ENCODE measurements at regions not wholly inside any gene's neighbourhood (a gene's known extent, or its start where the extent isn't known, plus 50 kb on each side); places are given as distances from the start of the nearest gene placed in this dataset.
"Not testable (repeated sequence)": the region's sequence is repeated elsewhere in the genome, so short reads cannot be mapped to it uniquely, and the experiment has no call there.

DNA sequence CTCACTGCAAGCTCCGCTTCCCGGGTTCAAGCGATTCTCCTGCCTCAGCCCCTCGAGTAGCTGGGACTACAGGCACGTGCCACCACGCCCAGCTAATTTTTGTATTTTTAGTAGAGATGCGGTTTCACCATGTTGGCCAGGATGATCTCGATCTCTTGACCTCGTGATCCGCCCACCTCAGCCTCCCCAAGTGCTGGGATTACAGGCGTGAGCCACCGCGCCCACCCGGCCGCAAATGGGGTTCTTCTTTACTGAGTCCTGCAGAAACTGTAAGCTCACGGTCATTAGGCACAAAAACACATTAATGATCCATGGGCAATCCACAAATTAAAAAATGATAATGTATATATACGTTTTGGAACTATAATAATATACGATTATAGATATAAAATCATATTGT, 447.6 kb downstream of the DSC3 start:
- H3K36me3 Mint-ChIP-seq, H3K27me3 Mint-ChIP-seq, H3K9me3 Mint-ChIP-seq, H3K4me3 Mint-ChIP-seq, H3K27ac Mint-ChIP-seq, ATAC-seq, H3K4me1 Mint-ChIP-seq: not testable (repeated sequence)

DNA sequence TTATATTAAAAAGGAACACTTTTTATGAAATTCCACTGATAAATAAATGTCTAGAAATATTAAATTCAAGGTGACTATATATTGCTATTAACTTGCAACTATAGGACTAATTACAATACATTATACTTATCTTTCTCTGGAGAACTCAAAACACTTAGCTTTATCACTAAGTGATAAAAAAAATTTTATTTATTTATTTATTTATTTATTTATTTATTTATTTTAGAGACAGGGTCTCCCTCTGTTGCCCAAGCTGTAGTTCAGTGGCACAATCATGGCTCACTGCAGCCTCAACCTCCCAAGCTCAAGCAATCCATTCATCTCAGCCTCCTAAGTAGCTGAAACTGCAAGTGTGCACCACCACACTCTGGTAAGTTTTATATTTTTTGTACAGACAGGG, 451.1 kb downstream of the DSC3 start:
- Mint-ChIP-seq H3K4me1 (no peaks in the 10 kb centered on the region), H3K4me3 (no peak overlapping the region), H3K27ac (no peak overlapping the region), H3K9me3 (peaks cover 7% of the 10 kb centered on the region), H3K27me3 (no peaks in the 10 kb centered on the region), H3K36me3 (no peaks in the 10 kb centered on the region)
- ATAC-seq, result no peak

DNA sequence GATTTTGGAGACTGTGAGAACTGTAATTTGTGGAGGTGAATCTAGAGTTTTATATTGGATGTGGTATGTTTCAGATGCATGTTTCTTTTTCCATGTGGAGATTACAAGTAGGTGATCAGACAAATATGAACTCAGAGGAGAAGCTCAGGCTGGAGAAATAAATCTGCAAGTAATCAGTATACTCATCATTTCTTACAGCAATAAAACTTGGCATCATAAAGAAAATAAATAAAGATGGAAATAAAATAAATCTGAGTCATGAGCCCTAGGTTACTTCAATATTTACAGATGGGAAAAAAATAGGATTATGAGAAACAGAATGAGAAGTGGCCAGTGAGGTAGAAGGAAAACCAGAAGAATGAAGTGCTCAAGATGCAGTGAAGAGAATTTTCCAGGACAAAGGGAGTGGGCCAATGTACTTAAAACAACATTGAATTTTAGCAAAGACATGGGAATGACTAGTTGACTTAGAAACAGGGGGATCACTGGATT, 453.8 kb downstream of the DSC3 start:
- ATAC-seq, result no peak
- H3K27me3 Mint-ChIP-seq, result no peaks in the 10 kb centered on the region
- H3K4me1 Mint-ChIP-seq, result no peaks in the 10 kb centered on the region
- peaks cover 6% of the 10 kb centered on the region for H3K9me3 Mint-ChIP-seq
- no peaks in the 10 kb centered on the region for H3K36me3 Mint-ChIP-seq
- H3K4me3 Mint-ChIP-seq, result no peak overlapping the region
- H3K27ac Mint-ChIP-seq, result no peak overlapping the region

DNA sequence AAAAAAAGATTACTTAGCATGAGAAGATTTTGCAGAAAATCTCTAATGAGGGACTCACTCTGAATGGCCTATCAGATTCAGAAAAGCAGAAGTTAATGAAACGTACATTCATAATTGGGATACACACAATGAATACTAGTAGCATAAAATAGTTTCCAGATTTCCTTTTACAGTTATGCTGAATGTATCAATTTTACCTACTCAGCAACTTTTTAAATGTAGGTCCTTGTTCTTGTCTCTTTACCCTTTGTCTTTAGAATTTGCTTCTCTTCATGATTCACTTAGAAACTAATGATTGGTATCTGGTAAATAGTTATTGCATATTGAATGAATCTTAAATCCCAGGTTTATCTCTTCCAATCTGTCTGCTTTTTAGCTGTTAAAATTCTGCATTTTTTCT, 458.8 kb downstream of the DSC3 start:
- Mint-ChIP-seq H3K27ac (no peak overlapping the region), H3K27me3 (no peaks in the 10 kb centered on the region), H3K4me3 (no peak overlapping the region), H3K9me3 (peaks cover 10% of the 10 kb centered on the region), H3K36me3 (no peaks in the 10 kb centered on the region), H3K4me1 (no peaks in the 10 kb centered on the region)
- no peak for ATAC-seq

DNA sequence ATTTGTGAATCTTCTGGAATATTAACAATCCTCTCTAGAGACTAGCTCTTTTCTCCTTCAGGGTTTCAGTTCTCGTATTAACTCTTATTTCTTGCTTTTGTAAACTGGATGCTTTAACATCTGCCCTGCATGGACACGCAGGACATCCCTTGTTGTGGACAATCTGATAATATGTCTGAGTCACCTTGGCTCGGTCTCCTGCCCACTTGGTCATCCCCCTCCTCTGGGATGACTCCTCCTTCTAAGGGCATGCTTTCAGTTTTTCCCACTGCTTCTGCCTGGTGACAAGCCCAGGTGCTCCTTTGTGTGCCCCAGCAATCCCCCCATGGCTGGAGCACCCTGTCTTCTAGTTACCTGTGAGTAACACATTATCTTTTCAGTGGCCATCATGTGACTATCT, 460.5 kb downstream of the DSC3 start:
- Mint-ChIP-seq H3K9me3 (peaks cover 9% of the 10 kb centered on the region), H3K36me3 (no peaks in the 10 kb centered on the region), H3K27me3 (no peaks in the 10 kb centered on the region), H3K27ac (no peak overlapping the region), H3K4me1 (no peaks in the 10 kb centered on the region), H3K4me3 (no peak overlapping the region)
- ATAC-seq, result no peak

DNA sequence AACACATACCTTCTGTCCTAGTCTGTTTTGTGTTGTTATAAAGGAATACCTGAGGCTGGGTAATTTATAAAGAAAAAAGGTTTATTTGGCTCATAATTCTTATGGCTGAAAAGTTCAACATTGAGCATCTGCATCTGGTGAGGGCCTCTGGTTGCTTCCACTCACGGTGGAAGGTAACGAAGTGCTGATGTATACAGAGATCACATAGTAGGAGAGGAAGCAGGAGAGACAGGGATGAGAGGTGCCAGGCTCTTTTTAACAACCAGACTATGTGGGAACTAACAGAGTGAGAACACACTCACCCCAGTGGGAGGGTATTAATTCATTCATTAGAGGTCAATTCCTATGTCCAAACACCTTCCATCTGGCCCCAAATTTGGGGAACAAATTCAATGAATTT, 463.8 kb downstream of the DSC3 start:
- Mint-ChIP-seq H3K36me3 (no peaks in the 10 kb centered on the region), H3K9me3 (peaks cover 6% of the 10 kb centered on the region), H3K27me3 (no peaks in the 10 kb centered on the region), H3K4me3 (no peak overlapping the region), H3K4me1 (no peaks in the 10 kb centered on the region), H3K27ac (no peak overlapping the region)
- ATAC-seq, result no peak

DNA sequence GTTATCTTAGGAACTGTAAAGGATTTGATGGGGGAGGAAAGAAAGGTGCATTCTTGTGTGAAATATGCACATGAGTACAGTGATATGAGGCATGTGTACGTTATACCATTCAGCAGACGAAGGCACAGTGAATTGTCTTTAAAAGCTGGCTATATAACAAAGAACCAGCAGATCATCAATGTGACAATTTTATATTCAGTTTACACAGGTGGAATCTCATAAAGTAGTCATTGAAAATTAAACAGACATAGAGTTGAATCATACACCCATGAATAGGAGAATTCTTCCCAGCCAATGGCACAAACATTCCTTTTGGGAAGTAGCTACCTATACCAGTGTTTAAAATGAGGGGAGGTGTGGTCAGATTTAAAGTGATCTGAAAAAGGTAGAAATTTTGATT, 470.3 kb downstream of the DSC3 start:
- H3K4me1 Mint-ChIP-seq, result no peaks in the 10 kb centered on the region
- H3K27me3 Mint-ChIP-seq, result no peaks in the 10 kb centered on the region
- ATAC-seq, result no peak
- H3K9me3 Mint-ChIP-seq, result peaks cover 6% of the 10 kb centered on the region
- H3K36me3 Mint-ChIP-seq, result no peaks in the 10 kb centered on the region
- H3K4me3 Mint-ChIP-seq, result no peak overlapping the region
- no peak overlapping the region for H3K27ac Mint-ChIP-seq

DNA sequence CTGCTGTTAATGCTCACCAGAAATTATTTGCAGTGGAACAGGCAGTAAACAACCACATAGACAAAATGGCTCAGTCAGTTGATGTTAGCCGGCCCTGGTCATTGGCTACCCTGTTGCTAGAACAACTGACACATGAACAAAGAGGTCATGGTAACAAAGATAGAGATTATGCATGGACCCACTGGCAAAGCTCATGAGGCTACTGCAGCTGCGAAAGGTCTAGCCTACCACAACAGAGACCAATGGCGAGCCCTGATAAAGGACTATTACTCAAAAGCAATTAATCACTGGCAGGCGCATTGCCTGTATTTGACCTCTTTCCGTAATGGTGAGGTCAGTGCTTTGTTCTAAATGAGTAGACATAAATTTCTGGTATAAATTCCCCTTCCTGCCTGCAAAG, 474.2 kb downstream of the DSC3 start:
- Mint-ChIP-seq H3K36me3 (no peaks in the 10 kb centered on the region), H3K27me3 (no peaks in the 10 kb centered on the region), H3K9me3 (peaks cover 8% of the 10 kb centered on the region), H3K27ac (no peak overlapping the region), H3K4me3 (no peak overlapping the region), H3K4me1 (no peaks in the 10 kb centered on the region)
- no peak for ATAC-seq

DNA sequence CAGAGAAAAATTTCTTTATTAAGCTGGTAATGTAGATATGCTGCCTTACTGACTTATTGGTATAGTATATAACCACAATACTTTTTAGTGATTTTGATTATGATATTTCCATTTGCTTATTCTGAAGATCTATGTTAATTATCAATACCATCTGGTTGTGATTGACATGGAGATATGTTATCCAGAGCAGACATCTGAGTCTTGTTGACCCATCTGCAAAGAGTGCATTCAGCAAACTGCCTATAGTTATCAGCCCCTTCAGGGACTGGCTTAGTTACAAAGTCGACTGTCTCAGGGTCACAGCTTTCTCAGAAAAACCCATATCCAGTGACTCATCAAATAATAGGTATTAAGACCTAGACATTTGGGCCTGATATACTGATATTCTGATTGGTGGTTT, 475.7 kb downstream of the DSC3 start:
- Mint-ChIP-seq H3K36me3 (no peaks in the 10 kb centered on the region), H3K27ac (no peak overlapping the region), H3K4me3 (no peak overlapping the region), H3K9me3 (peaks cover 6% of the 10 kb centered on the region), H3K27me3 (no peaks in the 10 kb centered on the region), H3K4me1 (no peaks in the 10 kb centered on the region)
- no peak for ATAC-seq

DNA sequence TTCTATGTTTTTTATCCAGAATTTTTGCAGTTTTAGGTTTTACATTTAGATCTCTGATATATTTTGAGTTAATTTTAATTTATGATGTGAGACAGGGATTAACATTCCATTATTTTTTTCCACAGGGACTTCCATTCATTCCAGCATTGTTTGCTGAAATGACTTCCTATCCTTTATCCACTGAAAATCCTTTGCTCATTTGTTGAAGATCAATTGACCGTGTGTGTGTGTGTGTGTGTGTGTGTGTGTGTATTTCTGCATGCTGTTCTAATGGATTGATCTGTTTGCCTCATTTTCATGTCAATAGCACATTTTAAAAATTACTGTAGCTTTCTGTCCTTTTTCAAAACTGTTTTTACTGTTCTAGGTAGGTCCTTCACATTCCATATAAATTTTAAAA, 480.3 kb downstream of the DSC3 start:
- Mint-ChIP-seq H3K27ac (no peak overlapping the region), H3K4me1 (no peaks in the 10 kb centered on the region), H3K4me3 (no peak overlapping the region), H3K36me3 (no peaks in the 10 kb centered on the region), H3K9me3 (peaks cover 4% of the 10 kb centered on the region), H3K27me3 (no peaks in the 10 kb centered on the region)
- ATAC-seq, result no peak

DNA sequence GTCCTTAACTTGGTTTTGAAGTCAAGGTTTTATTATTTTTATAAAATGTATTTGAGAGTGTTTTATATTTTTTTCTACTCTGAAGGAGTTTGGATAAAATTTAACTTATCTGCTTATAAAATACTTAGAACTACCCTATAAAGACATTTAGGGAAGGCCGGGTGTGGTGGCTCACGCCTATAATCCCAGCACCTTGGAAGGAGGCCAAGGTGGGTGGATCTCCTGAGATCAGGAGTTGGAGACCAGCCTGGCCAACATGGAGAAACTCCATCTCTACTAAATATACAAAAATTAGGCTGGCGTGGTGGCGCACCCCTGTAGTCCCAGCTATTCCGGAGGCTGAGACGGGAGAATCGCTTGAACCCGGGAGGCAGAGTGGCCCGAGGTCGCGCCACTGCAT, 486.4 kb downstream of the DSC3 start:
- Mint-ChIP-seq H3K4me1 (no peaks in the 10 kb centered on the region), H3K9me3 (peaks cover 5% of the 10 kb centered on the region), H3K27me3 (no peaks in the 10 kb centered on the region), H3K27ac (no peak overlapping the region), H3K36me3 (no peaks in the 10 kb centered on the region), H3K4me3 (no peak overlapping the region)
- ATAC-seq, result no peak

DNA sequence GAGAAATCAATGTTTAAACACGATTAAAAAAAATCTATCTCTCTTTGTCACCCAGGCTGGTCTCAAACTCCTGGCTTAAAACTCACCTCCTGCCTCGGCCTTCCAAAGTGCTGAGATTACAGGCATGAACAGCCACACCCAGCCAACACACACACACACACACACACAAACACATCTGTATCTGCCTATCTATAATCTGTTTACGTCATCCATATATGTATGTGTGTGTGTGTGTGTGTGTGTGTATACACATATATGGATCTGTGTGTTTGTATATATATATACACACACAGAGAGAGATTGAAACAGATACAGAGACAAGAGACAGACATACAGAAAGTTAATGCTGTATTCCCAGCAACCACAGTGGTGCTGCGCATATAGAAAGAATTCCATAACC, 497.1 kb downstream of the DSC3 start:
- Mint-ChIP-seq H3K27ac (no peak overlapping the region), H3K4me1 (no peaks in the 10 kb centered on the region), H3K9me3 (peaks cover 3% of the 10 kb centered on the region), H3K36me3 (no peaks in the 10 kb centered on the region), H3K27me3 (no peaks in the 10 kb centered on the region), H3K4me3 (no peak overlapping the region)
- ATAC-seq, result no peak

DNA sequence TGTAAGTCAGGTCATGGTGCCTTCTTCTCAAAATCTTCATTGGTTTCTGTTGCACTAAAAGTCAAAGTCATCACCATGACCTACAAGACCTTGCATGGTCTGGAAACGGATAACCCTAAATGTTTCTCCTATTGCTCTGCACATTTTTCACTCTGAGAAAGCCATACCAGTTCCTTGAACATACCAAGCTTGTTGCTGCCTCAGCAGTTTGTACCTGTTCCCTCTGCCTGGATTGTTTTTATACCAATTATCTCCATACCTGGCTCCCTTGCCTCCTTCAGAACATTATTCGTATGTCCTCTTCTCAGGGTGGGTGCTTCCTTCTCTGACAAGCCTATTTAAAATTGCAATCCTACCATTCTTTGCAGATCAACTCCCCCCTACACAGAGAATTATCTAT, 498.4 kb downstream of the DSC3 start:
- H3K4me1 Mint-ChIP-seq, result no peaks in the 10 kb centered on the region
- H3K27me3 Mint-ChIP-seq, result no peaks in the 10 kb centered on the region
- no peak for ATAC-seq
- H3K27ac Mint-ChIP-seq, result no peak overlapping the region
- no peak overlapping the region for H3K4me3 Mint-ChIP-seq
- H3K9me3 Mint-ChIP-seq, result peaks cover 3% of the 10 kb centered on the region
- H3K36me3 Mint-ChIP-seq, result no peaks in the 10 kb centered on the region

DNA sequence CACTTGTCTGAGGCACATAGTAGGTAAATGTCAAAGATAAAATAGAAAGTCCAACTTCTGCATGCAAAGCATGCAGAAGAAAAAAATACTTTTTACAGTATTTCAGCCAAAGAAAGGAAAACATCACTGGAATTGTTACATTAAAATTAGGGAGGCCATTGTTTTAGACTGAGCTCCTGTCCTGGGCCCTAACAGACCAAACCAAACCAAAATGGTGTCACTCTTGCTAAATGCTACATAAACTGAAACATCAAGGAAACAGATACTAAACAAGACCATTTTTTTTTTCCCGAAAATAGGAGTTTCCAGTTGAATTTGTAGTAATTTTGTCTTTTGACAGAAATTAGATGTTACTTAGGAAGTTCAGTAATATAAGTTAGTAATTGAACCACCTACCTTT, 508.8 kb downstream of the DSC3 start:
- H3K4me1 Mint-ChIP-seq, result no peaks in the 10 kb centered on the region

DNA sequence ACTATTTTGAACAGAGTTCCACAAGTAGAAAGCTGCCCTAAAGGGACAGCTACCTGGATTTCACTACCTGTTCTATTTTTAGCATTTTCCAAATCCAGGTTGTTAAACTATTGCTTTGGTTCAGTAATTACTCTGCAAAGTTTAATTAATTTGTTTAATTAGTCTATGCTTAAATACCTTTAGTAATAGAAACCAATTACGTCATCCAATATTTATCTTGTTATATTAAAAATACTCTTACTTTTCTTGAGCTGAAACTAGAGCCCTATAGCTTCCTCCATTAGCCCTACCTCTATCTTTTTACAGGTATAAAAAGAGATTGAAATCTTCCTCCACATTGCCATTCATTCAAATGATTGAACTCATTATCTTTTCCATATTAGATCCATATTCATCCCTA, 514.6 kb downstream of the DSC3 start:
- no peaks in the 10 kb centered on the region for H3K4me1 Mint-ChIP-seq
- no peaks in the 10 kb centered on the region for H3K27me3 Mint-ChIP-seq

More for the DNA sequence above, 508.8 kb downstream of the DSC3 start:
- no peaks in the 10 kb centered on the region for H3K36me3 Mint-ChIP-seq
- ATAC-seq, result no peak
- no peaks in the 10 kb centered on the region for H3K27me3 Mint-ChIP-seq
- H3K9me3 Mint-ChIP-seq, result peaks cover 3% of the 10 kb centered on the region
- no peak overlapping the region for H3K4me3 Mint-ChIP-seq
- H3K27ac Mint-ChIP-seq, result no peak overlapping the region

DNA sequence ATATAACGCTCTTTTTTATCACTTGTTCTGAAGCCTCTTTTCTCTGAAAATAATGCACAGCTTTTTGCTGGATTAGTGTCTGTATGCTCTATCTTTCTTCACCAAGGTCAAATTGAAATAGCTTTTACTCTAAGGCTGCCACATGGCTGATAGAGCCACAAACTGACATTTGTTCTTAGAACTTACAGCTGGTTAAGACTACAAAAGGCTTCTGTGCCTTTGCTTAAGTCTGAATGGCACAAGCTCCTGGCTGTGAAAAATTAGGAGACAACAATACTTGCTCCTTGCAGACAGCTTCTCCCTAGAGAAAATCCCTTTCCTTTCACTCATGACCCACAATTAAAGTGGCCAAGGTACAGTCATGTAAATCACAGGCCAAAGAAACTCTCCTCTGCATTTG, 515.3 kb downstream of the DSC3 start:
- Mint-ChIP-seq H3K27ac (no peak overlapping the region), H3K9me3 (peaks cover 2% of the 10 kb centered on the region), H3K36me3 (no peaks in the 10 kb centered on the region), H3K4me3 (no peak overlapping the region), H3K27me3 (no peaks in the 10 kb centered on the region), H3K4me1 (no peaks in the 10 kb centered on the region)
- no peak for ATAC-seq

More for the DNA sequence above, 514.6 kb downstream of the DSC3 start:
- H3K4me3 Mint-ChIP-seq, result no peak overlapping the region
- ATAC-seq, result no peak
- no peak overlapping the region for H3K27ac Mint-ChIP-seq
- H3K36me3 Mint-ChIP-seq, result no peaks in the 10 kb centered on the region
- H3K9me3 Mint-ChIP-seq, result peaks cover 2% of the 10 kb centered on the region

DNA sequence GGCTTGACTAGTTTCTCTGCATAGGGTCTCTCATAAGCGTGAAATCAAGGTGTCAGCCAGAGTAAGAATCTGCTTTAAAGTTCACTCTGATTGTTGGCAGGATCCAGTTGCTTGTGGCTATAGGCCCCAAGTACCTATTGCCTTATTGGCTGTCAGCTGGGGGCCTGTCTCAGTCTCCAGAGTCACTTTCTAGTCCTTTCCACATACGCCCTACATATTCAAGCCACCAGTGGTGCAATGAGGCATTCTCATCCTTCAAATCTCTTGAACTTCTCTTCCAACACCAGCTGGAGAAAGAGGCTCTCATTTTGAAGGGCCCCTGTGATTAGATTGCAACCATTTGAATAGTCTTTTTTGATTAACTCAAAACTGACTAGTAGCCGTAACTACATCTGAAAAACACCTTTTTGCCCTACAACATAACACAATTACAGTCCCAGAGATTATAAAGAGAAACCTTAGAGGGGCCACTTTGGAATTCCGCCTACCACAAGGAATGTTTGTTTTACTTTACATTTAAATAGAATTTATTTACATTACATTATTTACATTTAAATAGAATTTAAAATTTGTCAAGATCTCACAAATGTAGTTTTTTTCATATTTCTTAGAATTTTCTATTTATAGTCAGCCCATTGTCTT, 520.1 kb downstream of the DSC3 start:
- Mint-ChIP-seq H3K36me3 (no peaks in the 10 kb centered on the region), H3K4me3 (no peak overlapping the region), H3K4me1 (no peaks in the 10 kb centered on the region), H3K27me3 (no peaks in the 10 kb centered on the region), H3K27ac (no peak overlapping the region), H3K9me3 (no peaks in the 10 kb centered on the region)
- no peak for ATAC-seq
